Endothelial cell of umbilical vein (primary cell): ENCODE measurements at regions not wholly inside any gene's neighbourhood (a gene's known extent, or its start where the extent isn't known, plus 50 kb on each side); places are given as distances from the start of the nearest gene placed in this dataset.

Source experiments
- BruUV-seq: library from RNA; stranded (reverse); fragments of 400-500 nt; replicated peaks from 2 replicates; lab custom pipeline; 2021; lab: Mats Ljungman, UMichigan
- CTCF ChIA-PET: fragments of 300-600, 350-600 bp; sonication (Branson Sonifier 250); formaldehyde crosslinking; loops from one replicate; lab custom pipeline; 2021; ENCODE audit warnings: antibody characterized with exemption, inconsistent platforms; lab: Charles Lee
- POLR2A ChIA-PET: fragments of 300-600, 350-600 bp; sonication (Branson Sonifier 250); formaldehyde crosslinking; loops from one replicate; lab custom pipeline; 2021; ENCODE audit warnings: antibody characterized with exemption, inconsistent platforms; lab: Charles Lee
- DNase-seq: peaks from one replicate; pipeline ENCODE4 v3.0.0-alpha.2; 2011; ENCODE audit warnings: low read depth, low spot score
- FAIRE-seq: peaks from 2 replicates; lab custom pipeline; 2011; peaks lifted over from hg19 to GRCh38; lab: Jason Lieb, UNC
- H2AFZ ChIP-seq: 2 replicates; pipeline ENCODE4 v1.6.0; 2012; ENCODE audit warnings: low read depth, low read length, control low read depth, inconsistent platforms
- H3K27ac ChIP-seq: 2 replicates; pipeline ENCODE4 v1.5.1; 2011; ENCODE audit warnings: low read depth, mild to moderate bottlenecking, control low read depth, low read length, moderate library complexity; ENCODE audit not compliant: insufficient read depth
- H3K27me3 ChIP-seq, 2 experiments: 2 replicates each; pipeline versions ENCODE4 v1.6.0 to v1.6.1; 2011; ENCODE audit warnings: low read length in 2 of 2, mixed read lengths in 1 of 2; ENCODE audit not compliant: control insufficient read depth in 2 of 2, insufficient read depth in 2 of 2
- H3K36me3 ChIP-seq, 2 experiments: 2 replicates in 1 of 2; 3 replicates in 1 of 2; pipeline ENCODE4 v1.5.1; 2011; ENCODE audit warnings: low read length in 2 of 2, mild to moderate bottlenecking in 1 of 2, moderate library complexity in 1 of 2; ENCODE audit not compliant: control insufficient read depth in 2 of 2, insufficient read depth in 2 of 2; ENCODE audit errors: extremely low read depth in 1 of 2
- H3K4me1 ChIP-seq: 3 replicates; pipeline ENCODE4 v1.5.1; 2011; ENCODE audit warnings: mild to moderate bottlenecking, low read length; ENCODE audit not compliant: control insufficient read depth, insufficient read depth; ENCODE audit errors: extremely low read depth
- H3K4me2 ChIP-seq: 2 replicates; pipeline ENCODE4 v1.6.1; 2011; ENCODE audit warnings: low read length, control low read depth, mixed read lengths; ENCODE audit not compliant: insufficient read depth
- H3K4me3 ChIP-seq, 3 experiments: fragments of 200-600 bp in 1 of 3; sonication (generic), shearing (Covaris generic) in 1 of 3; replicated peaks in 1 of 3; 2 replicates each; pipeline ENCODE4 v1.5.1; 2011 to 2016; ENCODE audit warnings: control low read depth in 3 of 3, low read length in 3 of 3, mild to moderate bottlenecking in 2 of 3, inconsistent platforms in 1 of 3, low read depth in 1 of 3, moderate library complexity in 1 of 3; ENCODE audit not compliant: insufficient read depth in 1 of 3
- H3K79me2 ChIP-seq: 2 replicates; pipeline ENCODE4 v1.6.0; 2012; ENCODE audit warnings: low read length, inconsistent platforms; ENCODE audit not compliant: control insufficient read depth, insufficient read depth
- H3K9ac ChIP-seq: replicated peaks from 2 replicates; pipeline ENCODE3; 2011; ENCODE audit warnings: low read length, control low read depth; ENCODE audit not compliant: insufficient read depth; ENCODE audit errors: extremely low read depth
- H3K9me1 ChIP-seq: replicated peaks from 3 replicates; pipeline ENCODE4 v1.6.0; 2011; ENCODE audit warnings: mild to moderate bottlenecking, low read length; ENCODE audit not compliant: control insufficient read depth, insufficient read depth; ENCODE audit errors: extremely low read depth
- H3K9me3 ChIP-seq: replicated peaks from 2 replicates; pipeline ENCODE4 v1.5.1; 2012; ENCODE audit warnings: low read length, inconsistent platforms; ENCODE audit not compliant: control insufficient read depth, insufficient read depth
- H4K20me1 ChIP-seq: replicated peaks from 2 replicates; pipeline ENCODE3; 2011; ENCODE audit warnings: mild to moderate bottlenecking, low read length; ENCODE audit not compliant: control insufficient read depth, insufficient read depth; ENCODE audit errors: extremely low read depth
- EZH2 ChIP-seq: IDR thresholded peaks from 2 replicates; pipeline ENCODE4 v1.6.1; 2012; ENCODE audit warnings: borderline replicate concordance, low read depth, mild to moderate bottlenecking, moderate library complexity, low read length, inconsistent platforms; ENCODE audit not compliant: severe bottlenecking
- FOS ChIP-seq: IDR thresholded peaks from 2 replicates; pipeline ENCODE4 v1.6.1; 2011; ENCODE audit warnings: mild to moderate bottlenecking, low read length, moderate library complexity, borderline replicate concordance; ENCODE audit not compliant: insufficient read depth
- GATA2 ChIP-seq: IDR thresholded peaks from 2 replicates; pipeline ENCODE4 v1.7.0; 2011; ENCODE audit warnings: low read depth, mild to moderate bottlenecking, moderate library complexity, mixed read lengths, low read length; ENCODE audit not compliant: insufficient read length, insufficient read depth
- JUN ChIP-seq: IDR thresholded peaks from 2 replicates; pipeline ENCODE4 v1.6.1; 2011; ENCODE audit warnings: borderline replicate concordance, low read depth; ENCODE audit not compliant: insufficient read length, insufficient read depth
- MYC ChIP-seq: IDR thresholded peaks from one replicate; pipeline ENCODE4 v1.6.1; 2011; ENCODE audit warnings: mild to moderate bottlenecking, low read depth, low read length
- POLR2A ChIP-seq: IDR thresholded peaks from 2 replicates; pipeline ENCODE4 v1.6.1; 2012; ENCODE audit warnings: low read depth, mild to moderate bottlenecking, control low read depth, low read length
- dilution Hi-C: fragments of 300-500 bp; cut with MboI; formaldehyde crosslinking; loops from one replicate; pipeline ENCODE4 v1.15.0; 2019; ENCODE audit warnings: low sequenced_read_pairs; ENCODE audit not compliant: extremely low pct_ligation_motif_present
- intact Hi-C: fragments of 100-400 bp; cut with micrococcal nuclease; formaldehyde crosslinking; loops from one replicate; pipeline ENCODE4 v1.10.0; 2022
- TF ChIP-seq, protein P1 (sequence below), 2 donors: IDR thresholded peaks; 1 replicate in 1 of 2; 2 replicates in 1 of 2; pipeline ENCODE4 v1.5.1; 2011; ENCODE audit warnings: low read length in 2 of 2, mild to moderate bottlenecking in 2 of 2, moderate library complexity in 2 of 2, control low read depth in 1 of 2, inconsistent platforms in 1 of 2, low read depth in 1 of 2; ENCODE audit not compliant: insufficient read depth in 1 of 2; ENCODE audit errors: extremely low read depth in 1 of 2

DNA sequence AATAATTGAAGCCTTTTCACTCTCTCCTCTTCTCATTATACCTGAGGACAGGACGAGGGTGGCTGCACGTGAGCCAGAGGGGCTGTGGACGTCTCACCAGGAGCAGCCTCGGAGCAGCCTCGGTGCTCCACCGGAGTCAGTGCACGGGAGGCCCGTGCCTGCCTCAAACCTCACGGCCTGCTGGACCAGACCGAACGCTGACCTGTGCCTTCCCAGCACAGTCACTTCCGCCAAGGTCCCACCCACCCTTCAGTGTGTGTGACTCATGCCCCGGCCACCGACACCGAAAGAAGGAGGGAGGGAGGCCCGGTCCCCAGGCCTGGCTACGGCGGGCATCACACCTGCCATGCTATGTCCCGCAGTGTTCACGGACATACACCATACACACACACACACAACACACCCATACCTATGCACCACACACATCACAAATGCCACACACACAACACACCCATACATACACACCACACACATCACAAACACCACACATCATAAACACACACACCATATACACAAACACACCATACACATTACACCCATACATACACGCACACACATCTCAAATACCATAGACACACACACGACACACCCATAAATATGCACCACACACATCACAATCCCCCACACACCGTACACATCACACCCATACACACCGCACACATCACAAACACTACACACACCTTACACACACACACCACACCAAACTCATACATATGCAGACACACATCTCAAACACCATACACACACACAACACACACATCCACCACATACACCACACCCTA, 1506.5 kb downstream of the TBC1D22A start:
- ChIA-PET CTCF (no interaction called here), POLR2A (no interaction called here)
- no peak overlapping the region for H3K27ac ChIP-seq
- intact Hi-C loops (no loop called here), dilution Hi-C loops (no loop called here)
- H2AFZ ChIP-seq = no peak overlapping the region
- TF ChIP-seq GATA2 = no peak
- TF ChIP-seq, protein P1, sequence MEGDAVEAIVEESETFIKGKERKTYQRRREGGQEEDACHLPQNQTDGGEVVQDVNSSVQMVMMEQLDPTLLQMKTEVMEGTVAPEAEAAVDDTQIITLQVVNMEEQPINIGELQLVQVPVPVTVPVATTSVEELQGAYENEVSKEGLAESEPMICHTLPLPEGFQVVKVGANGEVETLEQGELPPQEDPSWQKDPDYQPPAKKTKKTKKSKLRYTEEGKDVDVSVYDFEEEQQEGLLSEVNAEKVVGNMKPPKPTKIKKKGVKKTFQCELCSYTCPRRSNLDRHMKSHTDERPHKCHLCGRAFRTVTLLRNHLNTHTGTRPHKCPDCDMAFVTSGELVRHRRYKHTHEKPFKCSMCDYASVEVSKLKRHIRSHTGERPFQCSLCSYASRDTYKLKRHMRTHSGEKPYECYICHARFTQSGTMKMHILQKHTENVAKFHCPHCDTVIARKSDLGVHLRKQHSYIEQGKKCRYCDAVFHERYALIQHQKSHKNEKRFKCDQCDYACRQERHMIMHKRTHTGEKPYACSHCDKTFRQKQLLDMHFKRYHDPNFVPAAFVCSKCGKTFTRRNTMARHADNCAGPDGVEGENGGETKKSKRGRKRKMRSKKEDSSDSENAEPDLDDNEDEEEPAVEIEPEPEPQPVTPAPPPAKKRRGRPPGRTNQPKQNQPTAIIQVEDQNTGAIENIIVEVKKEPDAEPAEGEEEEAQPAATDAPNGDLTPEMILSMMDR (IDR thresholded peaks at IDR 0.05; ENCODE audit: extremely low read depth in 1 of 2, insufficient read depth in 1 of 2, low read depth in 1 of 2, low read length in 2 of 2) = no peak
- TF ChIP-seq JUN = no peak
- no peak for TF ChIP-seq FOS
- TF ChIP-seq EZH2 = no peak
- TF ChIP-seq MYC = no peak
- no peak for TF ChIP-seq POLR2A
- H3K27me3 ChIP-seq = no peaks in the 10 kb centered on the region
- H3K4me1 ChIP-seq = no peaks in the 10 kb centered on the region
- H3K36me3 ChIP-seq = no peaks in the 10 kb centered on the region
- H3K9me1 ChIP-seq = no peaks in the 10 kb centered on the region
- H3K9ac ChIP-seq = no peak overlapping the region
- H3K4me2 ChIP-seq = no peak overlapping the region
- no peak for DNase-seq
- no peak for FAIRE-seq
- no peaks in the 10 kb centered on the region for H3K79me2 ChIP-seq
- no peak overlapping the region for H3K4me3 ChIP-seq
- H4K20me1 ChIP-seq = no peaks in the 10 kb centered on the region
- no TSS peak for BruUV-seq
- peaks cover 5% of the 10 kb centered on the region for H3K9me3 ChIP-seq
